MM.1S (cell line): ENCODE measurements at regions not wholly inside any gene's neighbourhood (a gene's known extent, or its start where the extent isn't known, plus 50 kb on each side); places are given as distances from the start of the nearest gene placed in this dataset.
A peak's percentile ranks its signal among the peaks of the same experiment; 100 is the strongest.

Experiments used
- DNase-seq: peaks from one replicate; pipeline ENCODE4 v3.0.0-alpha.2; 2015
- H2AFZ ChIP-seq: fragments of 300-600 bp; sonication (generic); 2 replicates; pipeline ENCODE4 v1.6.0; 2016; ENCODE audit warnings: antibody characterized with exemption, low read length
- H3F3A ChIP-seq: fragments of 300-600 bp; sonication (generic); 2 replicates; pipeline ENCODE4 v1.6.1; 2016; ENCODE audit warnings: mild to moderate bottlenecking, antibody characterized with exemption, low read length, moderate library complexity, mixed read lengths; ENCODE audit not compliant: insufficient read depth
- H3K27ac ChIP-seq: fragments of 300-600 bp; sonication (generic); 2 replicates; pipeline ENCODE4 v1.5.1; 2016; ENCODE audit warnings: mild to moderate bottlenecking, low read length
- H3K27me3 ChIP-seq: fragments of 300-600 bp; sonication (generic); replicated peaks from 2 replicates; pipeline ENCODE4 v1.6.0; 2016; ENCODE audit warnings: low read length; ENCODE audit not compliant: insufficient read depth
- H3K36me3 ChIP-seq: fragments of 300-600 bp; sonication (generic); replicated peaks from 2 replicates; pipeline ENCODE4 v1.6.1; 2016; ENCODE audit warnings: mild to moderate bottlenecking, low read length, mixed read lengths; ENCODE audit not compliant: insufficient read depth
- H3K4me1 ChIP-seq: fragments of 300-600 bp; sonication (generic); 2 replicates; pipeline ENCODE4 v1.6.1; 2016; ENCODE audit warnings: low read length, mixed read lengths
- H3K4me2 ChIP-seq: fragments of 300-600 bp; sonication (generic); 2 replicates; pipeline ENCODE4 v1.6.0; 2016; ENCODE audit warnings: low read depth, low read length
- H3K4me3 ChIP-seq: fragments of 300-600 bp; sonication (generic); 2 replicates; pipeline ENCODE4 v1.5.1; 2016; ENCODE audit warnings: low read length, mixed read lengths
- H3K79me2 ChIP-seq: fragments of 300-600 bp; sonication (generic); 2 replicates; pipeline ENCODE4 v1.6.1; 2016; ENCODE audit warnings: mixed run types, low read length, mixed read lengths
- H3K9ac ChIP-seq: fragments of 300-600 bp; sonication (generic); 2 replicates; pipeline ENCODE4 v1.6.1; 2016; ENCODE audit warnings: low read length, mixed read lengths
- H3K9me2 ChIP-seq: fragments of 300-600 bp; sonication (generic); replicated peaks from 2 replicates; pipeline ENCODE4 v1.6.1; 2016; ENCODE audit warnings: mild to moderate bottlenecking, low read length, mixed read lengths; ENCODE audit not compliant: insufficient read depth
- H3K9me3 ChIP-seq: fragments of 300-600 bp; sonication (generic); replicated peaks from 2 replicates; pipeline ENCODE4 v1.6.1; 2016; ENCODE audit warnings: mild to moderate bottlenecking, low read length, mixed read lengths; ENCODE audit not compliant: insufficient read depth
- H4K20me1 ChIP-seq: fragments of 300-600 bp; sonication (generic); 2 replicates; pipeline ENCODE4 v1.6.1; 2016; ENCODE audit warnings: mild to moderate bottlenecking, low read length, moderate library complexity, mixed read lengths; ENCODE audit not compliant: insufficient read depth
- EZH2 ChIP-seq: fragments of 300-600 bp; sonication (generic); optimal IDR thresholded peaks from 2 replicates; pipeline ENCODE3; 2017; ENCODE audit warnings: low read depth, mild to moderate bottlenecking, antibody characterized with exemption, low read length, mixed read lengths
- EZH2phosphoT487 ChIP-seq: fragments of 300-600 bp; sonication (generic); IDR thresholded peaks from 2 replicates; pipeline ENCODE4 v1.6.1; 2018; ENCODE audit warnings: antibody characterized with exemption, low read length
- TF ChIP-seq, protein P1 (sequence below): fragments of 300-600 bp; sonication (generic); IDR thresholded peaks from 2 replicates; pipeline ENCODE4 v1.5.1; 2016; ENCODE audit warnings: antibody characterized with exemption, low read length, mixed read lengths

DNA sequence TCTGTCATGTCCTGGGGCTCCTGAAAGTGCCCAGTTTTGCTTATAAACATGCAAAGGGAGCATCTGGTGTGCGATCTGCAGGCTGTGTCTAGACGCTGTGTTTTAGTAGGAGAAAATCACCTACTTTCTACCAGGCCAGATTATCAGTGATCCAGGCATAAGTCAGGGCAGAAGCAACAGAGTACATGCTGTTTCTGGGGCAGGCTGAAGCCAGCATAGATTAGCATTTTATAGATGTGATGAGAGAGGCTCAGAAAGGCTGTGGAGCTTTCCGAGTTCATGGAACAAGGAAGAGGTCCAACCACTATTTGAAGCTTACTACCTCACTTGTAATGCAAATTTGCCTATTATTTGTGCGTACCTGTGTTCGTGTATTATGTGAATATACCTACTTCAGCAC is 1208.4 kb upstream of the TENM4 start:
- H3K36me3 ChIP-seq = no peaks in the 10 kb centered on the region
- no peak overlapping the region for H3K4me3 ChIP-seq
- H3K27ac ChIP-seq = no peak overlapping the region
- H4K20me1 ChIP-seq = no peaks in the 10 kb centered on the region
- TF ChIP-seq EZH2 (no peak), EZH2phosphoT487 (no peak)
- TF ChIP-seq, protein P1, sequence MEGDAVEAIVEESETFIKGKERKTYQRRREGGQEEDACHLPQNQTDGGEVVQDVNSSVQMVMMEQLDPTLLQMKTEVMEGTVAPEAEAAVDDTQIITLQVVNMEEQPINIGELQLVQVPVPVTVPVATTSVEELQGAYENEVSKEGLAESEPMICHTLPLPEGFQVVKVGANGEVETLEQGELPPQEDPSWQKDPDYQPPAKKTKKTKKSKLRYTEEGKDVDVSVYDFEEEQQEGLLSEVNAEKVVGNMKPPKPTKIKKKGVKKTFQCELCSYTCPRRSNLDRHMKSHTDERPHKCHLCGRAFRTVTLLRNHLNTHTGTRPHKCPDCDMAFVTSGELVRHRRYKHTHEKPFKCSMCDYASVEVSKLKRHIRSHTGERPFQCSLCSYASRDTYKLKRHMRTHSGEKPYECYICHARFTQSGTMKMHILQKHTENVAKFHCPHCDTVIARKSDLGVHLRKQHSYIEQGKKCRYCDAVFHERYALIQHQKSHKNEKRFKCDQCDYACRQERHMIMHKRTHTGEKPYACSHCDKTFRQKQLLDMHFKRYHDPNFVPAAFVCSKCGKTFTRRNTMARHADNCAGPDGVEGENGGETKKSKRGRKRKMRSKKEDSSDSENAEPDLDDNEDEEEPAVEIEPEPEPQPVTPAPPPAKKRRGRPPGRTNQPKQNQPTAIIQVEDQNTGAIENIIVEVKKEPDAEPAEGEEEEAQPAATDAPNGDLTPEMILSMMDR = no peak
- no peaks in the 10 kb centered on the region for H3K4me1 ChIP-seq
- H3K79me2 ChIP-seq = no peaks in the 10 kb centered on the region
- H3K9ac ChIP-seq = no peak overlapping the region
- H3K9me2 ChIP-seq = no peaks in the 10 kb centered on the region
- no peak overlapping the region for H3K4me2 ChIP-seq
- no peaks in the 10 kb centered on the region for H3K9me3 ChIP-seq
- no peaks in the 10 kb centered on the region for H3F3A ChIP-seq
- no peaks in the 10 kb centered on the region for H3K27me3 ChIP-seq
- no peak overlapping the region for H2AFZ ChIP-seq
- no peak for DNase-seq

DNA sequence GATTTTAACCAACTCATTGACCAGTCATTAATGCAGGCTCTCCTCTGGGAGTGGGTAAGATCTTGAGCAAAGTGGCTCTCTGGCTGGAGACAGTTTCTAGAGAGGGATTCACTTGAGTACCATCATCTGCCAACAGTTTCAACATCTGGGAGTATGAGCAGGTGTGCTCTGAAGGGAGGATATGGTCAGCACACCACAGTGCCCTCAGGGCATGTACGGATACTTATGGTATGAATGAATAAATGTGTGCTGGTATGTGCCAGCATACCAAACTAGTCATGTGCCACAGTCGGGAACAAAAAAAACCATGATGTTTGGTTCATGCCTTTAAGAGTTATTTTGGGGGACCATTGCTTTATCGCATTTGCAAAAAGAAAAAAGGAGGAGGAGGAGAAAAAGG is 1197.5 kb upstream of the TENM4 start:
- Histone ChIP-seq H3K9ac (no peak overlapping the region), H2AFZ (no peak overlapping the region), H3K4me3 (no peak overlapping the region), H4K20me1 (no peaks in the 10 kb centered on the region), H3K27me3 (no peaks in the 10 kb centered on the region), H3K9me3 (no peaks in the 10 kb centered on the region), H3K36me3 (no peaks in the 10 kb centered on the region), H3K79me2 (no peaks in the 10 kb centered on the region), H3K4me2 (no peak overlapping the region), H3F3A (no peaks in the 10 kb centered on the region), H3K4me1 (no peaks in the 10 kb centered on the region), H3K9me2 (no peaks in the 10 kb centered on the region), H3K27ac (no peak overlapping the region)
- TF ChIP-seq EZH2 = no peak
- TF ChIP-seq, protein P1 = no peak
- TF ChIP-seq EZH2phosphoT487 = no peak
- DNase-seq = peak; percentile 24

DNA sequence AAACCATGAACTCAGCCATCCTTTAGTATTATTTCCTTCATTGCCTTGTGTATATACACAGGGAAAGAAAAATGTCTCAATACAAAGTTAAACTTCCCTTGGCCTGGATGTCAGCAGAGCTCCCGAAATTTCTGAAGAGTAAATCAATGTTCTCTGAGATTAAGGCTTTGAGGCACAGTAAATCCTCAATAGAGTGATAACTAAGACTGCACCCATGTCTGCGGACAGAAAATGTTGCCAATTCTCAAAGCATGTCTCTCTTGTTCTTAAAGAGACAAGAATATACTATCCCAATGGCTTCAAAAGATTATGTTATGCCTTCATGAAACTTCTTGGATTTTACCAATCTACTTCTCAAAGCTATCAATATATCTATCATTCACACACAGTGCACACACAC is 1196.7 kb upstream of the TENM4 start:
- Histone ChIP-seq H3K4me3 (no peak overlapping the region), H2AFZ (no peak overlapping the region), H3K9me2 (no peaks in the 10 kb centered on the region), H4K20me1 (no peaks in the 10 kb centered on the region), H3K79me2 (no peaks in the 10 kb centered on the region), H3K9me3 (no peaks in the 10 kb centered on the region), H3K36me3 (no peaks in the 10 kb centered on the region), H3K4me1 (no peaks in the 10 kb centered on the region), H3K27ac (no peak overlapping the region), H3K9ac (no peak overlapping the region), H3K4me2 (no peak overlapping the region), H3F3A (no peaks in the 10 kb centered on the region), H3K27me3 (no peaks in the 10 kb centered on the region)
- no peak for TF ChIP-seq EZH2phosphoT487
- DNase-seq = no peak

DNA sequence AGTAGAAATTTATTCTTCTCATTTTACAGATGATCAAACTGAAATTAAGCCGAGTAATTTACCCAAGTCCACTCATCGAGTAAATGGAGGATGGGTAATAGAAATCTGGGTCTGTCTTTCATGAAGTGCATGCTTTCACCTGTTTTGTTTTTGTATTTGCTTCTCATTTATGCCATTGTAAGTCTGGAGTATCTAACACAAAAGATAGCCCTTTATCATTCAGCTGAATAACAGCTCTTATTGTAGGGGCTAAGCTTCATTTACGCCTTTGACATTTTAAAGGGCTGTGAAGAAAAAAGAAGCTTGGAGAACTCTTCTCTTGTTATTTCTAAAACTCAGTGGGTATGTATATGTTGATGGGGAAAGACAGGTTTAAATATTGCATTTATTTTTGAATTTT is 1196.2 kb upstream of the TENM4 start:
- no peak overlapping the region for H3K4me3 ChIP-seq

More for the DNA sequence above, 1196.2 kb upstream of the TENM4 start:
- Histone ChIP-seq H3F3A (no peaks in the 10 kb centered on the region), H3K79me2 (no peaks in the 10 kb centered on the region), H3K36me3 (no peaks in the 10 kb centered on the region), H3K27me3 (no peaks in the 10 kb centered on the region), H3K27ac (no peak overlapping the region), H3K9ac (no peak overlapping the region), H3K4me2 (no peak overlapping the region), H3K4me1 (no peaks in the 10 kb centered on the region), H3K9me2 (no peaks in the 10 kb centered on the region), H2AFZ (no peak overlapping the region), H4K20me1 (no peaks in the 10 kb centered on the region), H3K9me3 (no peaks in the 10 kb centered on the region)
- no peak for TF ChIP-seq EZH2
- no peak for DNase-seq
